Tibial artery (tissue), 4 donors: ENCODE measurements at regions not wholly inside any gene's neighbourhood (a gene's known extent, or its start where the extent isn't known, plus 50 kb on each side); places are given as distances from the start of the nearest gene placed in this dataset.

Source experiments
- DNase-seq, 2 donors: peaks; one replicate each; pipeline ENCODE4 v3.0.0-alpha.2; 2019
- H3K27ac ChIP-seq, 2 donors: fragments of 200-600 bp; sonication (generic) in 1 of 2; 1 replicate in 1 of 2; 2 replicates in 1 of 2; pipeline ENCODE4 v1.5.1; 2018 to 2019; ENCODE audit warnings: mild to moderate bottlenecking in 1 of 2
- H3K27me3 ChIP-seq, 2 donors: fragments of 200-600 bp; sonication (generic) in 1 of 2; one replicate each; pipeline versions ENCODE4 v1.5.1 to v1.6.0; 2016 to 2019
- H3K36me3 ChIP-seq, 3 donors: fragments of 200-600 bp; sonication (generic) in 2 of 3; one replicate each; pipeline ENCODE4 v1.5.1; 2016 to 2019; ENCODE audit warnings: mild to moderate bottlenecking in 2 of 3
- H3K4me1 ChIP-seq, 4 donors: fragments of 200-600 bp; sonication (generic) in 2 of 4; 1 replicate in 3 of 4; 2 replicates in 1 of 4; pipeline ENCODE4 v1.5.1; 2016 to 2019
- H3K4me3 ChIP-seq, 2 donors: fragments of 200-600 bp; sonication (generic) in 1 of 2; 1 replicate in 1 of 2; 2 replicates in 1 of 2; pipeline ENCODE4 v1.5.1; 2018 to 2019; ENCODE audit warnings: mild to moderate bottlenecking in 2 of 2
- H3K9me3 ChIP-seq, 3 donors: fragments of 200-600 bp; sonication (generic) in 1 of 3; one replicate each; pipeline ENCODE4 v1.5.1; 2016 to 2019
- CTCF ChIP-seq, 2 experiments: fragments of 200-600 bp in 1 of 2; fragments of 450-650 bp in 1 of 2; IDR thresholded peaks; one replicate each; pipeline ENCODE4 v1.5.1; 2017 to 2019; ENCODE audit warnings: antibody characterized with exemption in 2 of 2, mild to moderate bottlenecking in 1 of 2, moderate library complexity in 1 of 2
- intact Hi-C: fragments of 100-400 bp; cut with DNase I; formaldehyde crosslinking; loops from one replicate; pipeline ENCODE4 v1.15.0; 2023; ENCODE audit warnings: low total_unique reads

GRCh38 chr3:18112674-18113375, 312.3 kb downstream of the SATB1 start:
- H3K27me3 ChIP-seq, result no peaks in the 10 kb centered on the region

GRCh38 chr3:18111796-18112232, 313.3 kb downstream of the SATB1 start:
- H3K4me1 ChIP-seq, result no peaks in the 10 kb centered on the region
- intact Hi-C loops, result no loop called here
- no peak overlapping the region for H3K27ac ChIP-seq
- no peak for TF ChIP-seq CTCF (IDR thresholded peaks at IDR 0.05)
- no peak overlapping the region for H3K4me3 ChIP-seq
- H3K9me3 ChIP-seq, result no peaks in the 10 kb centered on the region
- DNase-seq, result no peak
- no peaks in the 10 kb centered on the region for H3K27me3 ChIP-seq
- H3K36me3 ChIP-seq, result no peaks in the 10 kb centered on the region

More at GRCh38 chr3:18112674-18113375, 312.3 kb downstream of the SATB1 start:
- no peak overlapping the region for H3K27ac ChIP-seq
- no peak overlapping the region for H3K4me3 ChIP-seq
- TF ChIP-seq CTCF (IDR thresholded peaks at IDR 0.05), result no peak
- H3K4me1 ChIP-seq, result no peaks in the 10 kb centered on the region
- H3K9me3 ChIP-seq, result no peaks in the 10 kb centered on the region
- no peaks in the 10 kb centered on the region for H3K36me3 ChIP-seq
- intact Hi-C loops, result no loop called here
- no peak for DNase-seq

GRCh38 chr3:18103591-18103990, 321.5 kb downstream of the SATB1 start:
- H3K9me3 ChIP-seq, result no peaks in the 10 kb centered on the region
- no peak overlapping the region for H3K4me3 ChIP-seq
- H3K36me3 ChIP-seq, result no peaks in the 10 kb centered on the region
- no peaks in the 10 kb centered on the region for H3K27me3 ChIP-seq
- no peak for DNase-seq
- no peak for TF ChIP-seq CTCF (IDR thresholded peaks at IDR 0.05)
- no peak overlapping the region for H3K27ac ChIP-seq
- no peaks in the 10 kb centered on the region for H3K4me1 ChIP-seq
- intact Hi-C loops, result no loop called here

GRCh38 chr3:18100121-18100520, 325.0 kb downstream of the SATB1 start:
- Histone ChIP-seq H3K27me3 (no peaks in the 10 kb centered on the region), H3K9me3 (peaks cover 0 to 6% (median 0%) of the 10 kb centered on the region in 3 donors), H3K36me3 (no peaks in the 10 kb centered on the region), H3K27ac (no peak overlapping the region), H3K4me3 (no peak overlapping the region), H3K4me1 (no peaks in the 10 kb centered on the region)
- intact Hi-C loops, result no loop called here
- DNase-seq, result no peak
- TF ChIP-seq CTCF (IDR thresholded peaks at IDR 0.05), result no peak

- Histone ChIP-seq H3K4me3 (no peak overlapping the region), H3K27me3 (no peaks in the 10 kb centered on the region), H3K9me3 (peaks cover 0 to 6% (median 0%) of the 10 kb centered on the region in 3 donors), H3K36me3 (no peaks in the 10 kb centered on the region), H3K27ac (no peak overlapping the region), H3K4me1 (no peaks in the 10 kb centered on the region)
- intact Hi-C loops, result no loop called here
- no peak for DNase-seq
- no peak for TF ChIP-seq CTCF (IDR thresholded peaks at IDR 0.05)
Measured at GRCh38 chr3:18099611-18100010, 325.5 kb downstream of the SATB1 start.
